ENCODE measurements at regions not wholly inside any gene's neighbourhood (a gene's known extent, or its start where the extent isn't known, plus 50 kb on each side); places are given as distances from the start of the nearest gene placed in this dataset.

GRCh38 chr14:95387826-95388445 is 68.2 kb upstream of the CLMN start:
- DNase-seq (ENCODE audit: low read depth in 2 of 2, low spot score in 1 of 2): no peak

GRCh38 chr14:95386536-95387095 is 66.9 kb upstream of the CLMN start:
- no peak for DNase-seq (ENCODE audit: low read depth in 2 of 2, low spot score in 1 of 2)

GRCh38 chr14:95385701-95386100 is 66.0 kb upstream of the CLMN start:
- DNase-seq (ENCODE audit: low read depth in 2 of 2, low spot score in 1 of 2): no peak

- no peak for DNase-seq (ENCODE audit: low read depth in 2 of 2, low spot score in 1 of 2)
Observed at GRCh38 chr14:95382747-95383146, 63.0 kb upstream of the CLMN start.

- DNase-seq (ENCODE audit: low read depth in 2 of 2, low spot score in 1 of 2): no peak
Observed at GRCh38 chr14:95381726-95382125, 62.0 kb upstream of the CLMN start.

GRCh38 chr14:95380350-95381042 is 60.8 kb upstream of the CLMN start:
- DNase-seq (ENCODE audit: low read depth in 2 of 2, low spot score in 1 of 2): no peak

GRCh38 chr14:95379634-95380033 is 59.9 kb upstream of the CLMN start:
- no peak for DNase-seq (ENCODE audit: low read depth in 2 of 2, low spot score in 1 of 2)

GRCh38 chr14:95375539-95376109 is 55.9 kb upstream of the CLMN start:
- no peak for DNase-seq (ENCODE audit: low read depth in 2 of 2, low spot score in 1 of 2)

GRCh38 chr14:95374239-95374997 is 54.7 kb upstream of the CLMN start:
- DNase-seq (ENCODE audit: low read depth in 2 of 2, low spot score in 1 of 2): no peak

GRCh38 chr14:95370076-95370475 is 50.4 kb upstream of the CLMN start:
- DNase-seq (ENCODE audit: low read depth in 2 of 2, low spot score in 1 of 2): no peak

Measured in stimulated activated CD8-positive, alpha-beta memory T cell treated with anti-CD3 and anti-CD28 coated beads, Interleukin-4, amount 100 ng/mL, for 4 hours (primary cell).